ENCODE measurements at regions not wholly inside any gene's neighbourhood (a gene's known extent, or its start where the extent isn't known, plus 50 kb on each side); places are given as distances from the start of the nearest gene placed in this dataset.

DNA sequence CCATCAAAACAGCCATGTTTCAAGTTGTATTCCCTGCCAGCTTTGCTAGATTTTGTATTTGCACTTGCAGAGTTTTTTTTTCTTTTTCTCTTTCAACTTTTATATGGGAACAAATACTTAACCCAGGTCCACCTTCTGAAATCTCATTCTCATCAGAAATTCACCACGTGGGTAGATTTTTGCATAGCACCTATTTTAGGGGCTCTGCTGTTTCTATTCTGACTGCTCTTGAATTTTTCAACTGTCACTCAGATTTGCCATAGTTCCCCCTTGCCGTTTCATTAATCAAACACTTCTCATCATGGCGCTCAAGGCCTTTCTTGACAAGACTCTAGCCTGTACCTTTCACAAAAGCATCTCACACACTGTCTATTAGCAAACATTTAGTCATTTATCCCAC, 767.2 kb downstream of the VRK1 start:
- WGBS, 2 experiments (ENCODE audit: insufficient coverage in 1 of 2, insufficient read length in 1 of 2), result 79 to 89% methylated on average over 2 to 3 of the region's 3 CpGs
- Mint-ChIP-seq H3K27me3 (ENCODE audit: insufficient read depth) (peaks cover 6% of the 10 kb centered on the region), H3K9me3 (peaks cover 6% of the 10 kb centered on the region), H3K36me3 (ENCODE audit: low read depth) (no peaks in the 10 kb centered on the region), H3K27ac (no peak overlapping the region), H3K4me1 (no peaks in the 10 kb centered on the region), H3K4me3 (no peak overlapping the region)
- Histone ChIP-seq H3K4me1 (ENCODE audit: control insufficient read depth, insufficient read depth, low read length) (no peaks in the 10 kb centered on the region), H3K9me3 (ENCODE audit: control insufficient read depth, low read length) (no peaks in the 10 kb centered on the region), H3K36me3 (ENCODE audit: control insufficient read depth, insufficient read depth, low read length) (no peaks in the 10 kb centered on the region), H3K9ac (ENCODE audit: extremely low read depth, low read length, poor library complexity, severe bottlenecking) (no peak overlapping the region), H3K4me3 (ENCODE audit: low read length) (no peak overlapping the region), H3K27me3 (ENCODE audit: control insufficient read depth, insufficient read depth, low read length, poor library complexity, severe bottlenecking) (no peaks in the 10 kb centered on the region), H3K27ac (ENCODE audit: low read depth, low read length) (no peak overlapping the region)
- TF ChIP-seq, protein P1, sequence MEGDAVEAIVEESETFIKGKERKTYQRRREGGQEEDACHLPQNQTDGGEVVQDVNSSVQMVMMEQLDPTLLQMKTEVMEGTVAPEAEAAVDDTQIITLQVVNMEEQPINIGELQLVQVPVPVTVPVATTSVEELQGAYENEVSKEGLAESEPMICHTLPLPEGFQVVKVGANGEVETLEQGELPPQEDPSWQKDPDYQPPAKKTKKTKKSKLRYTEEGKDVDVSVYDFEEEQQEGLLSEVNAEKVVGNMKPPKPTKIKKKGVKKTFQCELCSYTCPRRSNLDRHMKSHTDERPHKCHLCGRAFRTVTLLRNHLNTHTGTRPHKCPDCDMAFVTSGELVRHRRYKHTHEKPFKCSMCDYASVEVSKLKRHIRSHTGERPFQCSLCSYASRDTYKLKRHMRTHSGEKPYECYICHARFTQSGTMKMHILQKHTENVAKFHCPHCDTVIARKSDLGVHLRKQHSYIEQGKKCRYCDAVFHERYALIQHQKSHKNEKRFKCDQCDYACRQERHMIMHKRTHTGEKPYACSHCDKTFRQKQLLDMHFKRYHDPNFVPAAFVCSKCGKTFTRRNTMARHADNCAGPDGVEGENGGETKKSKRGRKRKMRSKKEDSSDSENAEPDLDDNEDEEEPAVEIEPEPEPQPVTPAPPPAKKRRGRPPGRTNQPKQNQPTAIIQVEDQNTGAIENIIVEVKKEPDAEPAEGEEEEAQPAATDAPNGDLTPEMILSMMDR (conservative IDR thresholded peaks at IDR 0.05), result no peak
- DNase-seq, result no peak

DNA sequence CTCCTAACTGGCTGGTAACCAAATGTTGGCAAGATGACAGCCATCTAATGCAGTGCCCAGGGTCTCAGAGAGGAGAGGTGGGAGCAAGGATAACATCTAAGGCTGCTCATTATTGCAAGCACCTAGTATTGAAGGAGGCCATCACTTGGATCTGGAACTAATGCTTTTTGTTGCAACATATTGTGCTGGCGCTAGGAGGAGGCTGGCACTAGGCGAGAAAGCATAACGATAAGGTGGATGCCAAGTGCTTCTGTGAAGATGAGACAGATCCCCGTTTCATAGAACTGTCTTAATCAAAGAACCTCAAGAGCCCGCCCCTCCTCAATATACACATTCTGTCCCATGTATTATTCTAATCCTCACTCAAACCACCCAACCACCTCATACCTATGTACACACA, 774.0 kb downstream of the VRK1 start:
- H3K4me3 ChIP-seq (ENCODE audit: low read length), result no peak overlapping the region
- Mint-ChIP-seq H3K4me1 (peaks cover 5% of the 10 kb centered on the region), H3K27ac (no peak overlapping the region), H3K36me3 (ENCODE audit: low read depth) (no peaks in the 10 kb centered on the region), H3K4me3 (no peak overlapping the region), H3K27me3 (ENCODE audit: insufficient read depth) (peaks cover 6% of the 10 kb centered on the region), H3K9me3 (no peaks in the 10 kb centered on the region)
- H3K36me3 ChIP-seq (ENCODE audit: control insufficient read depth, insufficient read depth, low read length), result no peaks in the 10 kb centered on the region
- H3K4me1 ChIP-seq (ENCODE audit: control insufficient read depth, insufficient read depth, low read length), result no peaks in the 10 kb centered on the region
- no peak for DNase-seq
- 96 to 98% methylated on average over 3 to 5 of the region's 5 CpGs for WGBS, 2 experiments (ENCODE audit: insufficient coverage in 1 of 2, insufficient read length in 1 of 2)
- TF ChIP-seq, protein P1 (conservative IDR thresholded peaks at IDR 0.05), result no peak
- no peak overlapping the region for H3K9ac ChIP-seq (ENCODE audit: extremely low read depth, low read length, poor library complexity, severe bottlenecking)
- no peak overlapping the region for H3K27ac ChIP-seq (ENCODE audit: low read depth, low read length)
- H3K9me3 ChIP-seq (ENCODE audit: control insufficient read depth, low read length), result no peaks in the 10 kb centered on the region
- no peaks in the 10 kb centered on the region for H3K27me3 ChIP-seq (ENCODE audit: control insufficient read depth, insufficient read depth, low read length, poor library complexity, severe bottlenecking)

DNA sequence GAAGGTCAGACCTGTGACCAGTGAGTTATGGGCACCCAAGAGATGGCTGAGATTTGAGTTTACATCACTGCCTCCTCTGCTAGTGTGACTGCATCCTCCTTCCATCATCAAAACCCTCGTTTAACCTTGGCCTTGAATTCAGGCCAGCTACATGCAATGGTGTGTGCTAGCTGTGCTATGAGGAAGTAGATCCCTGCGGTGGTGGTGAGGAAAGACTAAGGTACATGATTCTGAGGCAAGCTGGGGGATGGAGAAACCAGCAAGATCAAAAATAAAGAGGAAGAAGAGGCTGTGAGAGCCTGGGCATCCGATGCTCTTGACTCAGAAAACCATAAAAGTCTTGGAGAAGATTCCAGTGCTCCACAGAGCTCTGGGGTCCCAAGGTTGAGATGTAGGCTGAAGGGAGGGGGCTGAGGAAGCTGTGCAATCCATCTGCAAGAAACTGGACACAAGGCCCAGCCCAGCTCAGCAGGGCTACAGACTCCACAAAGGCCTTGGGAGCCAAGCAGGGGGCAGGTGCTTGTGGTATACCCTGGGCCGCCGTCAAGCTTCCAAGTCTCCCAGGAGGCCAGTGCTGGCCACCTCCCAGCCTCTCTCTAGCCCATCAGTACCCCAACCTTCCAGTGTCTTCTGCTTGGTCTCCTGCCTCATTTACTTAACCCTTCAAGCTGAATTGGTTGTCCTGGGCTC, 774.8 kb downstream of the VRK1 start:
- no peaks in the 10 kb centered on the region for H3K36me3 ChIP-seq (ENCODE audit: control insufficient read depth, insufficient read depth, low read length)
- H3K27me3 ChIP-seq (ENCODE audit: control insufficient read depth, insufficient read depth, low read length, poor library complexity, severe bottlenecking), result no peaks in the 10 kb centered on the region
- Mint-ChIP-seq H3K36me3 (ENCODE audit: low read depth) (no peaks in the 10 kb centered on the region), H3K27ac (no peak overlapping the region), H3K4me3 (no peak overlapping the region), H3K9me3 (no peaks in the 10 kb centered on the region), H3K27me3 (ENCODE audit: insufficient read depth) (peaks cover 6% of the 10 kb centered on the region), H3K4me1 (peaks cover 5% of the 10 kb centered on the region)
- no peaks in the 10 kb centered on the region for H3K4me1 ChIP-seq (ENCODE audit: control insufficient read depth, insufficient read depth, low read length)
- TF ChIP-seq, protein P1 (conservative IDR thresholded peaks at IDR 0.05), result no peak
- H3K9ac ChIP-seq (ENCODE audit: extremely low read depth, low read length, poor library complexity, severe bottlenecking), result no peak overlapping the region
- H3K27ac ChIP-seq (ENCODE audit: low read depth, low read length), result no peak overlapping the region
- WGBS, 2 experiments (ENCODE audit: insufficient coverage in 1 of 2, insufficient read length in 1 of 2), result 90 to 100% methylated on average over 2 to 5 of the region's 5 CpGs
- no peak for DNase-seq
- no peaks in the 10 kb centered on the region for H3K9me3 ChIP-seq (ENCODE audit: control insufficient read depth, low read length)
- no peak overlapping the region for H3K4me3 ChIP-seq (ENCODE audit: low read length)

Data from endodermal cell (in vitro differentiated cells).